ENCODE measurements at regions not wholly inside any gene's neighbourhood (a gene's known extent, or its start where the extent isn't known, plus 50 kb on each side); places are given as distances from the start of the nearest gene placed in this dataset.

- H3K27me3 Mint-ChIP-seq = no peaks in the 10 kb centered on the region
- no peaks in the 10 kb centered on the region for H3K9me3 Mint-ChIP-seq (ENCODE audit: low read depth)
- no peak for DNase-seq (ENCODE audit: low spot score, unreplicated experiment)
- H3K4me3 Mint-ChIP-seq (ENCODE audit: low read depth) = no peak overlapping the region
- no peaks in the 10 kb centered on the region for H3K4me1 Mint-ChIP-seq (ENCODE audit: low read depth)
- TF ChIP-seq CTCF (IDR thresholded peaks at IDR 0.05; ENCODE audit: unreplicated experiment) = no peak
- no peaks in the 10 kb centered on the region for H3K36me3 Mint-ChIP-seq (ENCODE audit: insufficient read depth)
- no peak overlapping the region for H3K27ac Mint-ChIP-seq
Observed at GRCh38 chr6:77551135-77551534, 87.8 kb upstream of the HTR1B start.

DNA sequence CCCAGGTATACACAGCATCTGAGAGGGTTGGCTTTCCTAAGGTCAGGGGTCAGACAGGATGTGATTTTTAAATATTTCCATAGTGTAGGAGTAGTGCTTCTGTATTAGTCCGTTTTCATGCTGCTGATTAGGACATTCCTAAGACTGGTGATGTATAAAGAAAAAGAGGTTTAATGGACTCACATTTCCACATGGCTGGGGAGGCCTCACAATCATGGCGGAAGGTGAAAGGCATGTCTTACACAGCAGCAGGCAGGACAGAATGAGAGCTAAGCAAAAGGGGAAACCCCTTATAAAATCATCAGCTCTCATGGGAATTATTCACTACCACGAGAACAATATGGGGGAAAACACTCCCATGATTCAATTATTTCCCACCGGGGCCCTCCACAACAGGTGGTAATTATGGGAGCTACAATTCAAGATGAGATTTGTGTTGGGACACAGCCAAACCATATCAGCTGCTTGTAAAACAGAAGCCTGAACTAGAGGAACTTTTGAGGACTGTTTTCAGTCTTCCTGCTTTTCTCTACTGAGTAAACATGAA, 91.0 kb upstream of the MEI4 start:
- DNase-seq (ENCODE audit: low spot score, unreplicated experiment) = no peak
- Mint-ChIP-seq H3K27ac (no peak overlapping the region), H3K4me1 (ENCODE audit: low read depth) (no peaks in the 10 kb centered on the region), H3K36me3 (ENCODE audit: insufficient read depth) (no peaks in the 10 kb centered on the region), H3K4me3 (ENCODE audit: low read depth) (no peak overlapping the region), H3K9me3 (ENCODE audit: low read depth) (no peaks in the 10 kb centered on the region), H3K27me3 (no peaks in the 10 kb centered on the region)
- TF ChIP-seq CTCF (IDR thresholded peaks at IDR 0.05; ENCODE audit: unreplicated experiment) = no peak

GRCh38 chr6:77565370-77565769, 87.5 kb upstream of the MEI4 start:
- Mint-ChIP-seq H3K27me3 (no peaks in the 10 kb centered on the region), H3K27ac (no peak overlapping the region)
- no peak for TF ChIP-seq CTCF (IDR thresholded peaks at IDR 0.05; ENCODE audit: unreplicated experiment)

GRCh38 chr6:77566235-77566634, 86.6 kb upstream of the MEI4 start:
- Mint-ChIP-seq H3K4me1 (ENCODE audit: low read depth) (peaks cover 4% of the 10 kb centered on the region), H3K9me3 (ENCODE audit: low read depth) (no peaks in the 10 kb centered on the region), H3K27me3 (no peaks in the 10 kb centered on the region), H3K27ac (peak overlapping the region; percentile 57), H3K36me3 (ENCODE audit: insufficient read depth) (no peaks in the 10 kb centered on the region), H3K4me3 (ENCODE audit: low read depth) (no peak overlapping the region)
- no peak for TF ChIP-seq CTCF (IDR thresholded peaks at IDR 0.05; ENCODE audit: unreplicated experiment)
- no peak for DNase-seq (ENCODE audit: low spot score, unreplicated experiment)

More at GRCh38 chr6:77565370-77565769, 87.5 kb upstream of the MEI4 start:
- Mint-ChIP-seq H3K9me3 (ENCODE audit: low read depth) (no peaks in the 10 kb centered on the region), H3K36me3 (ENCODE audit: insufficient read depth) (no peaks in the 10 kb centered on the region), H3K4me3 (ENCODE audit: low read depth) (no peak overlapping the region), H3K4me1 (ENCODE audit: low read depth) (peaks cover 4% of the 10 kb centered on the region)
- DNase-seq (ENCODE audit: low spot score, unreplicated experiment) = no peak

DNA sequence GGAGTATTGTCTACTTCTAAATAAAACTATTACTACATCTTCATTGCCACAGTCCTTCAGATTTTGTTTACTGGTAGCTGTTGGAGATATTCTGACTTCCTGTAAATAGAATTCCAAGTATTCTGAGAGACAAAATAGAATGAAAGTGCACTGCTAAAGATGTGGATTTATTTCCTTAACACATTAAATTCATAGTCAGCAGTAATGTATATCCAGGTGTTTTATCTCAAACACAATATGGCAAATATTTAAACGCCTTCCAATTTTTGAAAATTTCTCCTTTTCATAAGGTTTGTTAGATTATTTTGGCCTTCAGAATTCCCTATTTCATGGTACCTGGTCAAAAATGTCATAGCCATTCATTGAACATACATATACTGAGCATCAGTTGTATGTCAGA, 84.3 kb upstream of the MEI4 start:
- Mint-ChIP-seq H3K27ac (no peak overlapping the region), H3K4me1 (ENCODE audit: low read depth) (peaks cover 4% of the 10 kb centered on the region)

More for the DNA sequence above, 84.3 kb upstream of the MEI4 start:
- H3K27me3 Mint-ChIP-seq = no peaks in the 10 kb centered on the region
- DNase-seq (ENCODE audit: low spot score, unreplicated experiment) = no peak
- no peaks in the 10 kb centered on the region for H3K36me3 Mint-ChIP-seq (ENCODE audit: insufficient read depth)
- H3K4me3 Mint-ChIP-seq (ENCODE audit: low read depth) = no peak overlapping the region
- H3K9me3 Mint-ChIP-seq (ENCODE audit: low read depth) = no peaks in the 10 kb centered on the region
- no peak for TF ChIP-seq CTCF (IDR thresholded peaks at IDR 0.05; ENCODE audit: unreplicated experiment)

Data from progenitor cell of endocrine pancreas (in vitro differentiated cells).